Gastroesophageal sphincter (tissue), 4 donors: ENCODE measurements at regions not wholly inside any gene's neighbourhood (a gene's known extent, or its start where the extent isn't known, plus 50 kb on each side); places are given as distances from the start of the nearest gene placed in this dataset.
"Not testable (repeated sequence)": the region's sequence is repeated elsewhere in the genome, so short reads cannot be mapped to it uniquely, and the experiment has no call there.

Source experiments
- ATAC-seq: fragments of 150-250 bp; one replicate; pipeline ENCODE4 v1.9.1; 2016; ENCODE audit warnings: mild to moderate bottlenecking, moderate library complexity
- H3K27ac ChIP-seq, 4 donors: fragments of 200-600 bp; sonication (generic) in 3 of 4; 1 replicate in 3 of 4; 2 replicates in 1 of 4; pipeline ENCODE4 v1.5.1; 2016 to 2019
- H3K27me3 ChIP-seq: fragments of 200-600 bp; sonication (generic); one replicate; pipeline ENCODE4 v1.5.1; 2019
- H3K36me3 ChIP-seq, 2 donors: fragments of 200-600 bp; sonication (generic); one replicate each; pipeline ENCODE4 v1.5.1; 2019; ENCODE audit warnings: control low read depth in 1 of 2
- H3K4me1 ChIP-seq, 3 donors: fragments of 200-600 bp; sonication (generic); 1 replicate in 2 of 3; 2 replicates in 1 of 3; pipeline ENCODE4 v1.5.1; 2016 to 2019; ENCODE audit warnings: control low read depth in 2 of 3
- H3K4me3 ChIP-seq, 2 donors: fragments of 200-600 bp; sonication (generic); one replicate each; pipeline ENCODE4 v1.5.1; 2019; ENCODE audit warnings: mild to moderate bottlenecking in 1 of 2, moderate library complexity in 1 of 2
- H3K9me3 ChIP-seq, 3 donors: fragments of 200-600 bp; sonication (generic); one replicate each; pipeline ENCODE4 v1.5.1; 2017 to 2019; ENCODE audit warnings: control low read depth in 2 of 3
- CTCF ChIP-seq, 4 experiments: fragments of 200-600 bp in 2 of 4; fragments of 450-650 bp in 2 of 4; sonication (generic) in 1 of 4; IDR thresholded peaks; one replicate each; pipeline ENCODE4 v1.5.1; 2017 to 2019; ENCODE audit warnings: antibody characterized with exemption in 4 of 4, mild to moderate bottlenecking in 2 of 4, moderate library complexity in 2 of 4
- EP300 ChIP-seq: sonication (generic); formaldehyde crosslinking; IDR thresholded peaks from one replicate; pipeline ENCODE4 v1.6.1; 2017; ENCODE audit warnings: antibody characterized with exemption, mild to moderate bottlenecking
- POLR2A ChIP-seq, 2 donors: fragments of 450-650 bp; IDR thresholded peaks; one replicate each; pipeline ENCODE4 v1.6.1; 2017; ENCODE audit warnings: antibody characterized with exemption in 2 of 2, mild to moderate bottlenecking in 2 of 2, moderate library complexity in 1 of 2
- POLR2AphosphoS5 ChIP-seq: sonication (generic); formaldehyde crosslinking; IDR thresholded peaks from one replicate; pipeline ENCODE4 v1.6.1; 2017; ENCODE audit warnings: antibody characterized with exemption
- WGBS, 2 donors: methylation state at CpG; one replicate each; pipeline ENCODE4 v1.1.5; 2018; ENCODE audit warnings: low coverage in 1 of 2; 5-methylcytosine and 5-hydroxymethylcytosine counted together

- WGBS, 2 donors = 17 to 19% methylated on average over 1 to 2 of the region's 2 CpGs
- no peaks in the 10 kb centered on the region for H3K9me3 ChIP-seq
- no peaks in the 10 kb centered on the region for H3K36me3 ChIP-seq
- no peaks in the 10 kb centered on the region for H3K27me3 ChIP-seq
- ATAC-seq = no peak
- H3K4me1 ChIP-seq = no peaks in the 10 kb centered on the region
- H3K27ac ChIP-seq = no peak overlapping the region
- no peak overlapping the region for H3K4me3 ChIP-seq
- TF ChIP-seq POLR2AphosphoS5 (no peak), CTCF (IDR thresholded peaks at IDR 0.05) (no peak), EP300 (no peak), POLR2A (IDR thresholded peaks at IDR 0.05) (no peak)
These were observed 698.2 kb downstream of the TRIB2 start for GRCh38 chr2:13414897-13415296.

GRCh38 chr2:13433954-13434353, 717.2 kb downstream of the TRIB2 start:
- ATAC-seq = no peak
- 89 to 100% methylated on average over 6 to 7 of the region's 7 CpGs for WGBS, 2 donors

DNA sequence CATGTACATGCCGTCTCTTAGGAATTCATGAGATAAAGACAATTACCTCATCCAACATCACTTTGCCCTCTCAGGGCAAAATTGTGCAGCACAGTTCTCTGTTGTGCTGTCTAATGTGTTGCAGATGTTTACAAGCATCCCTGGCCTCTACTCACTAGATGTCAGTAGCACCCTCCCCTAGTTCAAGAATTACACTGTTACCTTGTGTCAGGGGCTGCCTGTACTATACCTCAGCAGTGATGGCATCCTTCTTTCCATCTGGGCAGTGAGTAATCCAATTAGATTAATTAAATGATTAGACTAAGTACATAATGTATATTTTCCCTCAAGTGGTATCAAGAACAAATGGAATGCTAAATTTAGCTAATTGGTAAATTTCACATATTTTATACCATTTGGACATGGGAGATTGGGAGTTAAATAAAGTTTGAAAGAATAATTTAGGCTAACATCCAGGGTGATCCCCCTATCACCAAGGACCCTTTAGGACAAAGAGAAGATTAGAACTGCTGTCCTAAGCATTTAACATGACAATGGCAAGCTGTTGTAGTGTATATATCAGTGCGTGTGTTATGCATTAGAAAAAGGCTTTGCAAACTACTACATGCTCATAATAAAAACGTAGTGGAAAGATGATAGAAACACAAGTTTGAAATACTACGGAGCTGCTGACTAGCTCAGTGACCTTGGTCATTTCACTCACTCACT, 727.0 kb downstream of the TRIB2 start:
- H3K9me3 ChIP-seq, H3K36me3 ChIP-seq, H3K27me3 ChIP-seq, ATAC-seq, H3K4me3 ChIP-seq, H3K4me1 ChIP-seq, H3K27ac ChIP-seq: not testable (repeated sequence)
- WGBS, 2 donors = 35 to 38% methylated on average over 4 of the region's 4 CpGs

More at GRCh38 chr2:13433954-13434353, 717.2 kb downstream of the TRIB2 start:
- Histone ChIP-seq H3K36me3 (no peaks in the 10 kb centered on the region), H3K27me3 (no peaks in the 10 kb centered on the region), H3K4me3 (no peak overlapping the region), H3K9me3 (no peaks in the 10 kb centered on the region), H3K4me1 (no peaks in the 10 kb centered on the region), H3K27ac (no peak overlapping the region)
- TF ChIP-seq POLR2AphosphoS5 (no peak), EP300 (no peak), CTCF (IDR thresholded peaks at IDR 0.05) (no peak), POLR2A (IDR thresholded peaks at IDR 0.05) (no peak)

- H3K36me3 ChIP-seq = no peaks in the 10 kb centered on the region
- H3K4me1 ChIP-seq = no peaks in the 10 kb centered on the region
- TF ChIP-seq CTCF (IDR thresholded peaks at IDR 0.05) (no peak), POLR2AphosphoS5 (no peak), POLR2A (IDR thresholded peaks at IDR 0.05) (no peak), EP300 (no peak)
- 57 to 65% methylated on average over 1 of the region's 1 CpG for WGBS, 2 donors
- H3K27ac ChIP-seq = no peak overlapping the region
- no peaks in the 10 kb centered on the region for H3K27me3 ChIP-seq
- H3K9me3 ChIP-seq = no peaks in the 10 kb centered on the region
- ATAC-seq = no peak
- no peak overlapping the region for H3K4me3 ChIP-seq
These were observed 745.7 kb downstream of the TRIB2 start for GRCh38 chr2:13462464-13462863.

DNA sequence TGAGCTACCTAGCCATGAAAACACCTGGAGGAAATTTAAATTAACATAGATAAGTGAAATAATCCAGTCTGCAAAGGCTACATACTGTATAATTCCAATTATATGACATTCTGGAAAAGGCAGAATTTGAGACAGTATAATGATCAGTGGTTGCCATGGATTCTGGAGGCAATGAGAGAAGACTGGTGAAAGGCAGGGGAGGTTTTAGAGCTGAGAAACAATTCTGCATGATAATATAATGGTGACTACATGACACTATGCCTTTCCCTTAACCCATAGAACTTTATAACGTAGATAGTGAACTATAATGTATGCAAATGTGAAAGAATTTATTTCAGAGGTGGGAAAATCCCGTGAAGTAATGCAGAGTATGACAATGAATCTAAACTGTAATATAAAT, 749.3 kb downstream of the TRIB2 start:
- Histone ChIP-seq H3K27ac (no peak overlapping the region), H3K4me1 (no peaks in the 10 kb centered on the region), H3K27me3 (no peaks in the 10 kb centered on the region), H3K9me3 (no peaks in the 10 kb centered on the region), H3K4me3 (no peak overlapping the region), H3K36me3 (no peaks in the 10 kb centered on the region)
- ATAC-seq = no peak
- TF ChIP-seq POLR2A (IDR thresholded peaks at IDR 0.05) (no peak), EP300 (no peak), POLR2AphosphoS5 (no peak), CTCF (IDR thresholded peaks at IDR 0.05) (no peak)
- 53 to 54% methylated on average over 2 of the region's 2 CpGs for WGBS, 2 donors
